HG02642 (cell line): ENCODE measurements at regions not wholly inside any gene's neighbourhood (a gene's known extent, or its start where the extent isn't known, plus 50 kb on each side); places are given as distances from the start of the nearest gene placed in this dataset.

Experiments
- ATAC-seq: cut with Tn5 transposase; IDR thresholded peaks from one replicate; pipeline ENCODE4 v1.9.1; 2021; ENCODE audit warnings: mild to moderate bottlenecking; ENCODE audit not compliant: unreplicated experiment, poor library complexity

DNA sequence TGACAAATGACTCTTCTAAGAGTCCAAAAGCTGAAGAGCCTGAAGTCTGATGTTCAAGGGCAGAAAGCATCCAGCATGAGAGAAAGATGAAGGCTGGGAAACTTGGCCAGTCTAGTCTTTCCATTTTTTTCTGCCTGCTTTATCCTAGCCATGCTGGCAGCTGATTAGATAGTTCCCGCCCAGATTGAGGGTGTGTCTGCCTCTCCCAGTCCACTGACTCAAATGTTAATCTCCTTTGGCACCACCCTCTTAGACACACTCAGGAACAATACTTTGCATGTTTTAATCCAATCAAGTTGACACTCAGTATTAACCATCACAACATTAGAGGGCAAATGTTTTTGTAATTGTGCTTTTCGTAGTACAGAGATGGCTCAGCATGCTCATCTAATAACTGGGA, 267.5 kb upstream of the KLHL1 start:
- no peak for ATAC-seq

DNA sequence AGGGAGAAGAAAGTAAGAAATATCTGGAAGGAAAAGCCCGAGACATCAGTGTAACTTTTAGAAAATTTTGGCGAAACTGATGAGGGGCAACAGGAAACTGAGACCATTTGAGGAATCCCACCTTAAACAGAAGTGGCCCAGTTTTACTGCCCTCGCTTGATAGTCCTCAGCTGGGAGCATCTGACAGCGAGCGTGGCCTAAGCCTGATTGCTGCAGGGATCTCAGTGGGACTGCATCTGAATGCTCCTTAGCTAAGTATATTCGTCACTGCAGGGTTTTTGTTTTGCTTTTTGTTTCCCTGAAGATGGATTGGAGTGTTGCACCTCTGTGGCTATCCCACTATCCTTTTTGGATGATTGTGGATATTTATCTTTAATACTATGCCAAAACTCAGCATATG, 262.7 kb upstream of the KLHL1 start:
- no peak for ATAC-seq

DNA sequence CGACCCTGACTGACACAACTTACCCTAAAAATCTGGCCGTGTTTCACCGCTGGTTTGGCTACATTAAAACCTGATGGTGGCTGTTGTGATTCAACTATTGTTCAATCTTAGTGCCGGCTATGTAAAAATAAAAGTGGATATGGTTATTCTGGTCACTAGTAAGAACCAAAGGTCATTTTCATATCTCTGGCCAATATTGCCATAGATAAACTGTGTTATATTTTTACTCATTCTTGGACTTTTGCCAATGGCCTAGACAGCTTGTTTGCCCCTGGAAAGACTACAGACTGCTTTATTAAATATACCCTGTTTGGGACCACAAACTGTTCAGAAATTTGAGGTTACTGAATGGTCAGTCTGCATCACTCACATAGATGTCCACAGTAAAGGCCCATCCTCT, 258.5 kb upstream of the KLHL1 start:
- no peak for ATAC-seq

DNA sequence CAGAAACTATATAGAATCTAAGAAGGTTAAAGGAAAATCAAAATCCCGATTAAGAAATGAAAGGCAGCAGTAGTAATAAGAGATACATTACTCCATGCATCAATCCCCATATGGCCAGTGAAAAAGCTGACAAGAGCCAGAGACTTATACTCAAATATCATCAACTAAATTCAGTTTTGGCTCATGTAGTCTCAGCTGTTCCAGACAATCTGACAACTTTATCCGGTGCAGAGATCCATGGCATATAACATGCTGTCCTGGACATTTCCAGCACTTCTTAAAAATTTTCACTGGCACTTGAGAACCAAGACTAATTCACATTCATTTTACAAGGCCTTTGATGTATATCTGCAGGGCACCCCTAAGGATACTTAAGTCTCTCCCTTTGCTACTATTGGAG, 255.7 kb upstream of the KLHL1 start:
- ATAC-seq, result no peak

DNA sequence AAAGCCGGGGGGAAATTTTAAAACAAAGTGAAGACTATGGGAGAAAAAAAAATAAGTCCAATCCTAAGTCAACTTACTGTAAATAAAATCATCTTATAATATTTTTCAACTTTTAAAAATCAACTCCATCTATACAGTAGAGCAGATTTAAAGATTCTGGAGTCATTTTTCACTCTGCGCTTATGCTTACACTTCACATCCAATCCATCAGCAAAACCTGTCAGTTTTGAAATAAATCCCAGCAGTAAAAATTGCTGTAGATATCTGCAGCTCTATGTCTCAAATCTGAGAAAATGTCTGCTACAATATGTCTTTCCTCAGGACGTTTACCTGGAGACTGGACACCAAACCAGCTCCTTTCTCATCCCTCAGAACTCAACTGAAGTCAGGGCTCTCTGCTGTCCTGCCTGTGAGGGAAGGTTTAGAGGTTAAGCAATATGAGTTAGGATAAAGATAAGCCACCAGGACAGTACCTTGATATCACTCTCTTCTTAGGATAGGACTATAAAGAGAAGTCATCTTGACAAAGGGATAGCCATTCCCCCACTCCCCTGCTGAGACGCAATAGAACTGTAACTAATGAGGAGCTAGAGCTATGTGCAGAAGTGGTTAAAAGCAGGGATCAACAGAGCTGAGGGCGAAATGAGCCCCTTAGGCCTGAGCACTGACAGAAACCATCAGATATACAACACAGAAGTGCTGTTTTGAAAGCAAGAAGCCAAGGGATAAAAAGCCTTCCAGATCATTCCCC, 254.7 kb upstream of the KLHL1 start:
- no peak for ATAC-seq

DNA sequence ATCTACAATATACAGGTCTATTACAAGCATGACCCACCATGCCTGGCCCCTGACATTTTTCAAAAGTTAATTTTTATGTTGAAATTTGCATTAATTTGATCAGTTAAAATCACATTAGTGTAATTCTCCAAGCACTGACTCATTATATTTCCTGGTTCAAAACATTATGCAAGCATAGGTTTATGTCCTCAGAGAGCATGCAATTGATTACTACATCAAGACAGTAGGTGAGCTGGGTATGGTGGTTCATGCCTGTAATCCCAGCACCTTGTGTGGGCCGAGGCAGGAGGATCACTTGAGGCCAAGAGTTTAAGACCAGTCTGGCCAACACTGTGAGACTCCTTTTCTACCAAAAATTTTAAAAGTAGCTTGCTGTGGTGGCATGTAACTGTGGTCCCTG, 248.8 kb upstream of the KLHL1 start:
- no peak for ATAC-seq

DNA sequence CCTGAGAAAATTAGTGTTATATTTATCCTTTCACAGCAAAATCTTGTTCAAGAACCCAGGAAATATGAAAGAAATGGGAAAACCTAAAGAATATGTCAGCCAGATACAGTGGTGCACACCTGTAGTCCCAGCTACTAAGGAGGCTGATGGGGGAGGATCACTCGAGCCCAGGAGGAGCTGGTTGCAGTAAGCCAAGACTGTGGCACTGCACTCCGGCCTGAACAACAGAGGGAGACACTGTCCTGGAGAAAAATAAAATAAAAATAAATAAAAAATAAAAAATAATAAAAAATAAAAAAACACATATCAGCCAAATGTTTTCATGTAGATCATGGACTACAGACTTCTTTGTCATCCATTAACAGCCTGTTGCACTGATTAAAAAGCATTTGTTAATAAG, 244.8 kb upstream of the KLHL1 start:
- no peak for ATAC-seq

DNA sequence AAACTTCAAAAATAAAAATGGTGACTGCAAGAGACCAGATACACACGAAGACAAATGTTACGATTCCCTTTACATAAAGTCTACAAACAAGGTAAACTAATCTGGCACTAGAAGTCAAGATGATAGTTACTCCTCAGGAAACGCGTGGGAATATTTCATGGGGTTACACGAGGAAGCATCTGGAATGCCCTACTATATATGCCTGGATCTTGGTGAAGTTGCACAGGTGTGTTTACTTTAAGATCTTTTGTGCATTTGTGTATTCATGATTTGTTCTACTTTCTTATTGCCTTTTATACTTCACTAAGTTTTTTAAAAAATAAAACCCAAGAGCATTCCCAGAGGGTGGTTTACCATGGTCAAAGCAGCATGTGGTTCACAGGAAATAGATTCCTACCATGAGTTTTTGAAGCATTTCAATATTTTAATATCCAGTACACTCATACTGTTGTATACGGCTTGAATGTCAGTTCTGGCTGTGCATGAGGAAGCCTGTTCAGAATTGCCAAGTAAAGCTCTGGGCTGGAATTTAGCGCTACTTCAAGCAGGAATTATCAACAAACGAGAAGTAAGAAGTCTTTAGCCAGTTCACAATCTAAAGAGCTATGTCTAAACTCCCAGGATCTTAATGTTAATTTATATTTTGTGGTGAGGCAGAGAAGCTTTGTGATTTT, 239.8 kb upstream of the KLHL1 start:
- no peak for ATAC-seq

DNA sequence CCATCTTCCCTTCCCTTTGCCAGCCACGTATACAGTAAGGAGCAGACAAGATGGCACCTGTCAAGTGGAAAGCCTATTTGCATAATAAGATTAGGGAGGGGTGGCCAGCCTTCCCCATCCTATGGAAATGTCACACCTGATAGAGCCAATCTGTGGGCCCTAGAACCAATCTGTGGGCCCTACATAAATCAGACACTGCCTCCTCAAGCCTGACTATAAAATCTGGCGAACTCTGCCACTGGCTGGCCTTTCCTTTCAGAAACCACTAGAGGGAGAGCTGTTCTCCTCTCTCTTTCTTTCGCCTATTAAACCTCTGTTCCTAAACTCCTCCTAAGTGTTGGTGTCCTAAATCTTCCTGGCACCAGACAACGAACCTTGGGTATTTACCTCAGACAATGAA, 231.5 kb upstream of the KLHL1 start:
- no peak for ATAC-seq

DNA sequence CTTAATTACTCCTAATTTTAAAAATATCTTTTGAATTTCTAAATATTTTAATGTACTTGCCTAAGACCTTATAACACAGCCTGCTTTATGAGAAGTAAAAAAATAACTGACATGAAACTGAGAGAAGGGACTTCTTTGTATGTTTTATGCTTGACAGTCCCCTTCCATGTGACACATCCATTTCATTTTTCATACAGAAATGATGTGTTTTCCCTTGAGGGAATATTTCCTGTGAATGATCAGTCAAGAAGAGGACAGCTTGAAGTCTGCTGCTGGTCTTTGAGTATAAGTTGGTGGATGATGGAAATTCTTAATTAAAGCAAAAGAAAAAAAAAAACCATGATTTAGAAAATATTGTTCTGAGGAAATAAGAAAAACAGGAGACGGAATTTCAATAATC, 230.4 kb upstream of the KLHL1 start:
- ATAC-seq, result no peak

DNA sequence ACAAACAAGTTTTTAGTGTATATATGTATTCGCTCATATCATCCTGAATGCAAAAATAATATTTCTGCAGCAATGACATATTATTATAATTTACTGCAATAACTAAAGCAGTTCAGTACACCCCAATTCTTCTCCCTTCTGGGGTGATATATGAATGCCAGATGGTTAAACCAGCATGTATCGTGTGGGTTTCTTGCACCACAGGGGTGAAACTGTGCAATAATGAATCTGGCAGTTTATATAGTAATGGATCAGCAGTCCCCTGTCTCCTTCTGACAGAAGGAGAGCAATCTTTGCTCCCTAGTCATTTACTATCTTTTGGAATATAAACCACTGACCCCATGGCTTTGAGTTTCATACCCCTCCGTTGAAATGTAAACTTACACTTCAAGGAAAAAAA, 228.6 kb upstream of the KLHL1 start:
- ATAC-seq, result no peak

DNA sequence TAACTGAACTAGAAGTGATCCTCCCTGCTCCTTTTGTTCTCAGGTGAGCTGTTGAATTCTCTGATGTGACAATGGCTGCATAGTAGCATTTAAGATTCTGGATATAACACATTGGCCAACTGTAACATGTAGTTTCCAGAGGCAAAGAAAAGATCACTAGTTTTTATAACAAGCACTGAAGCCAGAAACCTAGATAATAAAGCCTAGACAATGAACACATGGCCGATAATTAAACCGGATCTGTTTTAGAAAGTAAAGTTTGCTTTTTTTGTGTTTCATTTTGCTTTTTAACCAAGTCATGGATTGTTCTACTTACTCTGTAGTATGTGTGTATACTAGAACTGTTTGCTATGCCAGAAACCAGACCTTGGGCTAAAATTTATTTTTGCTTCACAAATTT, 225.5 kb upstream of the KLHL1 start:
- no peak for ATAC-seq

DNA sequence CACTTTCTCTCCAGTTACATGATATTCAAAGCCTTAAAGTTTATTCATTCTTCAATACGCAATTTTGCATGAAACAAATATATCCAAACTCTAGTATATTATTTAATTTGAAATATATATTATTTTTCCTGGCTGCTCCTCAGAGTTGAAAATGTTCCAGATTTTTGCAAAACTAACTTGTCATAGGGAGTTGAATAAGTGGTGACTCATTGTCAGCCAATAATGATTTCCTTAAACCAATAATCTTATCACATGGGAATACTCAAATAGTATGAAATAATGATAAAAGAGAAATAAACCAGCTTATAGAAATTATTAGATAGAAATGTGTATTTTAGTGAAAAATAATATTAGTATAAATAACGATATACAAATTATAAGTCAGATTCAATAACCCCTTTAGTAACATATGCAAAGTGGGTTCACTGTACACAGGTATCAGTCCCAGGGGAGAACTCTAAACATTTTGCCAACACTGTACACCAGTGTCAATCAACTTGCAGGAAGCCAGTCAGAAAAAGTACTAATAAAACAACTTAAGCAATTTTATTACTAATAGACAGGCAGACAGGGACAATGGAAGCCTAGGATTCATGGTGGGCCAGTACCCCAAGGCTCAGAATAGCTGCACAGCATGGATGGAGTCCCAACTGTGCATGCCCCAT, 222.6 kb upstream of the KLHL1 start:
- no peak for ATAC-seq

DNA sequence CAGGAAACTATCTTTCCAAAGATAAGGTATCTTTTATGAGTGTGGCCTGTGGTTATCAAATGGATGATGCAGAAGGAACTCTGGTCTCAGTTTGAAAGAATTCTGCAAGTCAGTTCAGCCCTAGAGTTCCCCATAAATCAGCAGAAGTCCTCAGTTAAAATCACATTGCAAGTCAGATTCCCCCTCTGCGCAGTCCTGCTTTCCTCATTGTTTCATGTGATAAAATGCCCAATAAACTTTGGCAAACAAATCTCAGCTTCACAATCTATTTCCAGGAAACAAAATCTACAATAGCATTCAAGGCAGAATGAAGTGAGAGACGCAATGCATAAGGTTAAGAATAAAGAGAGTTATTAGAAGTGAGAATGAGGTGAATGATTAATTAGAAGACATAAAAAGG, 216.3 kb upstream of the KLHL1 start:
- ATAC-seq, result no peak

DNA sequence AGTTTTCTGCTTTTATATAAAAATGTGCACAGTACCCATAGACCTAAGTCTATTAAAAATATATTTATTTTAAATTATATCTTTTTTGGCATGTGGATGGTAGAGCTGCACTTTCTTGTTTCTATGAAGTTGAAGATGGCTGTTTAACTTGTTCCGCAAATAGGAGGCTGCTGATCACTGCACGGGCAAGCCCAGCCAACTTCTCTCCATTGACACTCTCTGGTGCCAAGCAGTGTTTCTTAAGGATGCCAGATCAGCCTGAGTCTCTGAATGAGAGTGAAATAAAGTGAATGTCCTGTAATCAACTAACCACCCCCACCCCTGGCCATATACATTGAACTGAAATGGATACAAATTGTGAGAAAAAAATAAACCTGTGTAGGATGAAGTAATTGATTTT, 202.9 kb upstream of the KLHL1 start:
- ATAC-seq, result no peak

DNA sequence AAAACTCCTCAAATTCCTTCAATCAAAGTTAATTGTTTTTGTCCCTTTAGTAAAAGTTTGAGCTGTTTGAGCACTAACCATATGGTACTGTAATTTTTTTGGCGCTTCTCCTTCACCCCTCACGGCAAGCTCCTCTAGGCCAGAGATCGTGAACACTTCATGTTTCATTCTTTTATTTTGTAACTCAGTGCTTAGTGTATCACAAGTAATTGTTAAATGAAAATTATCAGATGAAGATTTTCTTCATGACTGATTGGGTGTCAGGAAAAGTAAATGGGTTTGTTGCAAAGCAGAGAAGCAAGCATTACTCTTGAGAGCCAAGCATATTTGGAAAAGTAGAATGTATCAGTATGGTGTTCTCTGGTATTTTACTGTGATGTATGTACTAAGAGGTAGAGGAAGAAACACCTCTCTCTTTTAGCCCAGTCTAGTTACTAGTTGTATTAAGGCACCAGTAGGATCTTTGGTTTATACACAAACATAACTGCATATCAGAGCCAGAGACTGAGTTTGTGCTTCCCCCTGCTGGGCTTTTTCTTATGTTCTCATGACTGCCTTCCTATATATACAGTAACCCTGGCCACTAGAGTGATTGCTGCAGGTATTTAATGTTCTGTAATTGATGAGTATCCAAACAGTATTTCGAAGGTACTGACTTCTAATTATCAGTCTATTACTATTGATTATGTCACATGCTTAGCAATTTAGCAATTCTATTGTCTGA, 202.3 kb upstream of the KLHL1 start:
- no peak for ATAC-seq

DNA sequence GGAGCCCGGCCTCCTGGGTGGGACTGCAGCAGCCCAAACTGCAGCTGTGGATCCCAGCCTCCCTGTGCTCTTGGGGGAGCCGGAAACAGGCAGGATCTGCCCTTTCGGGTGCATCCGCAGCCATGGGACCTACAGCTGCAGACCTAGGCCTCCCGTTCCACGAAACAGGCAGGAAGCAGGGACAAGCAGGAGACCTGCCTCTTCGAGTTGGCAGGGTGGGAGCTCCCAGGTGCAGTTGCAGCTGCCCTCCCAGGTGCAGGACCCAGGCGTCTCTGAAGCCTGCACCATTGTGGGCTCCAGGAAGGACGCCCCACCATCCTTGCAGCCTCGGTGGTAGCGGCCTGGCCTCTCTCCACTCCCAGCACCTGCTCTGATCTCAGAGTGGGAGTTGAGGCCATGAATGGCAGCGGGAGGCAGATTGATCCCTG, 189.0 kb upstream of the KLHL1 start:
- no peak for ATAC-seq

DNA sequence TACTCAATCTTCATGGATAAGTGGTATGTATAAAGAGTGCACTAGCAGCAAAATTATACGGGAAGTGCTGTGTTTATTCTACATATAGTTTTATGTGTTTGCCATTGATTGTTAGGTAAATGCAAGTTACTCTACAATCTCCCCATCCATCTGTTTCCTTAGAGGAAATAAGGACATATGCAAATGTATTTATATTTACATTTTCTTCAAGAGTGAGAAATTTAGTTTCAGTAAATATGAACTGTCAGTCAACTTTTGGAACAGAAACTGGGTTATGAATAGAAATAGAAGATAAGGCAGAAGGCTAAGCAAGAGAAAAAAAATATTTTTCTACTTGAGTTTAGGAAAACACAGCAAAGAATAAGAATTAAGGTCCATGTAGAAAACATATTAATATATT, 176.1 kb upstream of the KLHL1 start:
- no peak for ATAC-seq

DNA sequence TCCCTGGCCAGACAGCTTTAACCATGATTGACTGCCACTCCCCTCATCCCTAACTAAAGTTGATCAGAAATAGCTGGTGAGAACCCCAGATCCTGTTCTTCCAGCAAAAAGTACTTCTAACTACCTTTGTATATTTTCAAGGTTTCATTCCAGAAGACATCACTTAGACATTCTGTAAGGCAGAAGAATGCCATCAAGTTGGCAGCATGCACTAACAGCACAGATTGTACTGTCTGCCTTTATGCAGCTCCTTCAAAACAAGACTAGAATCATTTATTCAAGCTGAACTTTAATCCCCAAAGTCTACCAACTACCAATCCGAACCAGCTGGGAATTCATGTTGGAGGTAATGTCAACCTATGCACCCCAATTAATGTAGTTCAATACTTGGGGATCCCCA, 167.6 kb upstream of the KLHL1 start:
- ATAC-seq, result no peak

DNA sequence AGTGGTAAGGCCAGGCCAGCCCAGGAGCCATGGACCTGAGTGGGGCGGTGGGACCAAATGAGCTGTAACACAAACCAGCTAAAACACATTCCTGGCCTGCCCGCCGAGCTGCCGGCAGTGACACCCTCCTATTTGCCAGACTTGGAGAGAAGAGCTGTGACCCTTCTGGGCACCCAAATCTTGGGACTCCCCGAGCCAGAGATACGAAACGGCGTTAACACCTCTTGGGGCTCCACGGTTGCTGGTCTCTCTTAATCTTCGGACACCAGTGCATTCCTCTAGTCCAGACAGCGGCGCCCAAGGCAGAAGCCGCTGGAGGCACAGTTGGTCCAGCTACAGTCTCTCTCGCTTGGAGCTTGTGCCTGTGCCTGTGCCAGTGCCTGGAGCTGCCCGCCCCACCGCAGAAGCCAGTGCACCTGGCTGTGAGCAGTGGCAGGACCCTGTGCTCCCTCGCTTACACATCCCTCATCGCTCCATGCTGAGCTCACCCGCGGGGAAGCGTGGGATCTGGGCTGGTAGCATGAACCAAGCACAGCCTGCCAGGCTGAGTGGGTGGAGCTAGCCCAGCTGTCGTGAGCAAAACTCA, 147.2 kb upstream of the KLHL1 start:
- no peak for ATAC-seq

DNA sequence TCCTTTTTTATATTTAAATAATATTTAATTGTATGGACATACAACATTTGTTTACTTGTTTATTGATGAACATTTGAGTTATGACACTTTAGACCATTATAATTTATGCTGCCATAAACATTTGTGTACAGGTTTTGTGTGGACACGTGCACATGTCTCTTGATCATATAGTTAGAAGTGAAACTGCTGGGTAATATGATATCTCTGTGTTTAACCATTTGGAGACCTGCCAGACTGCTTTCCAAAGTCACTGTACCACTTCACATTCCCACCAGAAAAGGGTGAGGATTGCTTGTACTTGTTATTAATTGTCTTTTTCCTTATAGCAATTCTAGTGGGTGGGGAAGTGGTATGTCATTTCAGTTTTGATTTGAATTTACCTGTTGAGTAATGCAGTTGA, 145.6 kb upstream of the KLHL1 start:
- ATAC-seq, result no peak
